GM12801 (cell line): ENCODE measurements at regions not wholly inside any gene's neighbourhood (a gene's known extent, or its start where the extent isn't known, plus 50 kb on each side); places are given as distances from the start of the nearest gene placed in this dataset.

Source experiments
- CTCF ChIP-seq: IDR thresholded peaks from one replicate; pipeline ENCODE4 v1.5.1; 2011; ENCODE audit warnings: control low read depth; ENCODE audit not compliant: insufficient read length; ENCODE audit errors: extremely low read depth

GRCh38 chr12:65769880-65770279 is 54.4 kb upstream of the HMGA2 start:
- TF ChIP-seq CTCF = no peak
